Smooth muscle cell (in vitro differentiated cells): ENCODE measurements at regions not wholly inside any gene's neighbourhood (a gene's known extent, or its start where the extent isn't known, plus 50 kb on each side); places are given as distances from the start of the nearest gene placed in this dataset.

Experiments
- DNase-seq: peaks from one replicate; lab custom pipeline; 2025; ENCODE audit not compliant: unreplicated experiment; lab: John Stamatoyannopoulos, UW
- H2AFZ ChIP-seq: fragments of 200-600 bp; sonication (generic); 2 replicates; pipeline ENCODE4 v1.6.0; 2016; ENCODE audit warnings: antibody characterized with exemption, low read depth, mild to moderate bottlenecking
- H3F3A ChIP-seq: fragments of 200-600 bp; sonication (generic); 2 replicates; pipeline ENCODE4 v1.6.0; 2017; ENCODE audit warnings: antibody characterized with exemption, low read depth
- H3K27ac ChIP-seq: fragments of 200-600 bp; sonication (generic); 2 replicates; pipeline ENCODE4 v1.5.1; 2016; ENCODE audit warnings: low read depth, mild to moderate bottlenecking
- H3K27me3 ChIP-seq: fragments of 200-600 bp; sonication (generic); 2 replicates; pipeline ENCODE4 v1.6.1; 2016; ENCODE audit warnings: low read depth, mild to moderate bottlenecking
- H3K36me3 ChIP-seq: fragments of 200-600 bp; sonication (generic); 2 replicates; pipeline ENCODE4 v1.5.1; 2016; ENCODE audit warnings: low read depth
- H3K4me1 ChIP-seq: fragments of 200-600 bp; sonication (generic); 2 replicates; pipeline ENCODE4 v1.5.1; 2016; ENCODE audit warnings: low read depth
- H3K4me2 ChIP-seq: fragments of 200-600 bp; sonication (generic); 2 replicates; pipeline ENCODE4 v1.6.0; 2016; ENCODE audit warnings: mild to moderate bottlenecking
- H3K4me3 ChIP-seq: fragments of 200-600 bp; sonication (generic); 2 replicates; pipeline ENCODE4 v1.5.1; 2016; ENCODE audit warnings: mild to moderate bottlenecking
- H3K79me2 ChIP-seq: fragments of 200-600 bp; sonication (generic); 2 replicates; pipeline ENCODE4 v1.6.0; 2016; ENCODE audit warnings: low read depth, mild to moderate bottlenecking
- H3K9ac ChIP-seq: fragments of 200-600 bp; sonication (generic); 2 replicates; pipeline ENCODE4 v1.6.0; 2016; ENCODE audit warnings: low read depth
- H3K9me3 ChIP-seq: fragments of 200-600 bp; sonication (generic); replicated peaks from 2 replicates; pipeline ENCODE4 v1.5.1; 2016; ENCODE audit warnings: low read depth
- H4K20me1 ChIP-seq: fragments of 200-600 bp; sonication (generic); 2 replicates; pipeline ENCODE4 v1.6.0; 2016; ENCODE audit warnings: low read depth
- CTCF ChIP-seq: fragments of 200-600 bp; sonication (generic); IDR thresholded peaks from 2 replicates; pipeline ENCODE4 v1.5.1; 2017; ENCODE audit warnings: borderline replicate concordance, mild to moderate bottlenecking, antibody characterized with exemption; ENCODE audit not compliant: insufficient read depth, poor library complexity, severe bottlenecking
- WGBS: methylation state at CpG from one replicate; pipeline ENCODE4 v1.1.7; 2016; ENCODE audit warnings: low lambda C conversion rate; 5-methylcytosine and 5-hydroxymethylcytosine counted together

GRCh38 chr21:16563795-16564194, 834.0 kb downstream of the USP25 start:
- no peaks in the 10 kb centered on the region for H3K27me3 ChIP-seq
- no peaks in the 10 kb centered on the region for H3K79me2 ChIP-seq
- no peak overlapping the region for H3K27ac ChIP-seq
- H3K4me2 ChIP-seq: no peak overlapping the region
- no peak overlapping the region for H3K9ac ChIP-seq
- TF ChIP-seq CTCF: no peak
- no peaks in the 10 kb centered on the region for H3K36me3 ChIP-seq
- no peaks in the 10 kb centered on the region for H4K20me1 ChIP-seq
- H2AFZ ChIP-seq: no peak overlapping the region
- 65% methylated on average over 7 of the region's 7 CpGs for WGBS
- H3K9me3 ChIP-seq: no peaks in the 10 kb centered on the region
- no peak overlapping the region for H3K4me3 ChIP-seq
- no peak for DNase-seq
- H3K4me1 ChIP-seq: no peaks in the 10 kb centered on the region
- H3F3A ChIP-seq: no peaks in the 10 kb centered on the region

GRCh38 chr21:16568244-16568643, 838.5 kb downstream of the USP25 start:
- DNase-seq: no peak
- Histone ChIP-seq H3K9ac (no peak overlapping the region), H3K4me1 (peaks cover 8% of the 10 kb centered on the region), H3K36me3 (no peaks in the 10 kb centered on the region), H2AFZ (no peak overlapping the region), H3K27me3 (no peaks in the 10 kb centered on the region), H4K20me1 (no peaks in the 10 kb centered on the region), H3K4me3 (no peak overlapping the region), H3K79me2 (no peaks in the 10 kb centered on the region), H3K9me3 (no peaks in the 10 kb centered on the region), H3K27ac (no peak overlapping the region), H3F3A (no peaks in the 10 kb centered on the region), H3K4me2 (no peak overlapping the region)
- WGBS: 86% methylated on average over 1 of the region's 1 CpG
- TF ChIP-seq CTCF: no peak

DNA sequence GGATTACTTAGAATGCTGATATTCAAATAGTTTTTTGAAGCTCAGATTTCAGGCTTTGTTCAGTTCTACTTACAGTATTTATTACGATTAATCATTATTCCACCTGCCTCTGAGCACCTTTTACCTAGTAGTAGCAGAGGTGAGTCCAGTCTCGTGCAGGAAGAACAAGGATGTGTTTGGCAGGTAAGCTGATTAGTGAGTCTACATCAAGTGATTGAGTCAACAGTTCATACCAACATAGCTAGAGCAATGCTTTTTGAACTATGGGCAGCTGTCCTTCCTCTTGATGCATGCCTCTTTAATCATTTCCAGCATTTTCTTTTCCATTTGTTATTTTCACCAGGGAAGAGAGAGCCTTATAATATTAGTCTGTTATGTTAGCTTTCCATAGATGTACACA, 838.9 kb downstream of the USP25 start:
- Histone ChIP-seq H4K20me1 (no peaks in the 10 kb centered on the region), H3K9me3 (no peaks in the 10 kb centered on the region), H3K4me1 (peaks cover 8% of the 10 kb centered on the region), H3K36me3 (no peaks in the 10 kb centered on the region), H3K79me2 (no peaks in the 10 kb centered on the region), H3K4me2 (no peak overlapping the region), H3K27ac (no peak overlapping the region), H3K9ac (no peak overlapping the region), H3K27me3 (no peaks in the 10 kb centered on the region), H3F3A (no peaks in the 10 kb centered on the region), H2AFZ (no peak overlapping the region), H3K4me3 (no peak overlapping the region)
- DNase-seq: no peak
- no peak for TF ChIP-seq CTCF
- 94% methylated on average over 2 of the region's 2 CpGs for WGBS

- Histone ChIP-seq H2AFZ (peak overlapping the region; percentile 28), H3K9me3 (no peaks in the 10 kb centered on the region), H3K36me3 (no peaks in the 10 kb centered on the region), H3F3A (no peaks in the 10 kb centered on the region), H3K4me1 (peaks cover 8% of the 10 kb centered on the region), H3K4me3 (no peak overlapping the region), H3K27me3 (no peaks in the 10 kb centered on the region), H3K9ac (no peak overlapping the region), H4K20me1 (no peaks in the 10 kb centered on the region), H3K79me2 (no peaks in the 10 kb centered on the region), H3K27ac (peak overlapping the region; percentile 73), H3K4me2 (peak overlapping the region; percentile 46)
- TF ChIP-seq CTCF: no peak
- 17% methylated on average over 1 of the region's 1 CpG for WGBS
- no peak for DNase-seq
Observed at GRCh38 chr21:16569679-16570078, 839.9 kb downstream of the USP25 start.
